ENCODE measurements at regions not wholly inside any gene's neighbourhood (a gene's known extent, or its start where the extent isn't known, plus 50 kb on each side); places are given as distances from the start of the nearest gene placed in this dataset.

- TF ChIP-seq CTCF (IDR thresholded peaks at IDR 0.05) (no peak), POLR2A (IDR thresholded peaks at IDR 0.05) (no peak)
These were observed 72.8 kb downstream of the TTLL2 start for GRCh38 chr6:167397712-167398111.

All from lower leg skin (tissue), 3 donors.